H9 (cell line): ENCODE measurements at regions not wholly inside any gene's neighbourhood (a gene's known extent, or its start where the extent isn't known, plus 50 kb on each side); places are given as distances from the start of the nearest gene placed in this dataset.

Experiments used
- DNase-seq: peaks from one replicate; pipeline ENCODE4 v3.0.0-alpha.2; 2017
- H2AFZ ChIP-seq: one replicate; pipeline ENCODE4 v1.6.1; 2013; ENCODE audit warnings: mild to moderate bottlenecking, low read length, control low read depth, moderate library complexity
- H2AK5ac ChIP-seq: 2 replicates; pipeline ENCODE4 v1.6.1; 2013; ENCODE audit warnings: low read length, control low read depth, mixed read lengths; ENCODE audit not compliant: insufficient read length
- H2BK120ac ChIP-seq: one replicate; pipeline ENCODE4 v1.6.1; 2013; ENCODE audit warnings: low read depth, mild to moderate bottlenecking, low read length, control low read depth, inconsistent platforms; ENCODE audit not compliant: poor library complexity, severe bottlenecking
- H2BK12ac ChIP-seq: 2 replicates; pipeline ENCODE4 v1.6.1; 2013; ENCODE audit warnings: low read length, control low read depth, mixed read lengths, low read depth; ENCODE audit not compliant: insufficient read length
- H2BK15ac ChIP-seq: 2 replicates; pipeline ENCODE4 v1.6.1; 2013; ENCODE audit warnings: low read depth, low read length, control low read depth
- H2BK20ac ChIP-seq: one replicate; pipeline ENCODE4 v1.6.1; 2013; ENCODE audit warnings: low read depth, mild to moderate bottlenecking, low read length, control low read depth, inconsistent platforms; ENCODE audit not compliant: poor library complexity, severe bottlenecking
- H2BK5ac ChIP-seq: 2 replicates; pipeline ENCODE4 v1.6.1; 2013; ENCODE audit warnings: low read length, control low read depth, mixed read lengths; ENCODE audit not compliant: insufficient read length
- H3K14ac ChIP-seq: 2 replicates; pipeline ENCODE4 v1.6.1; 2013; ENCODE audit warnings: low read length, control low read depth; ENCODE audit not compliant: insufficient read depth
- H3K18ac ChIP-seq: 2 replicates; pipeline ENCODE4 v1.6.1; 2013; ENCODE audit warnings: low read depth, mild to moderate bottlenecking, mixed read lengths, low read length, control low read depth; ENCODE audit not compliant: insufficient read length
- H3K23ac ChIP-seq: 2 replicates; pipeline ENCODE4 v1.6.1; 2013; ENCODE audit warnings: low read length, control low read depth, mixed read lengths, low read depth; ENCODE audit not compliant: insufficient read length
- H3K23me2 ChIP-seq: 2 replicates; pipeline ENCODE4 v1.6.1; 2013; ENCODE audit warnings: low read depth, mild to moderate bottlenecking, mixed read lengths, low read length, control low read depth; ENCODE audit not compliant: insufficient read length, poor library complexity, severe bottlenecking
- H3K27ac ChIP-seq: 2 replicates; pipeline ENCODE4 v1.5.1; 2013; ENCODE audit warnings: low read length, control low read depth, mixed read lengths, low read depth; ENCODE audit not compliant: insufficient read length
- H3K27me3 ChIP-seq: 2 replicates; pipeline ENCODE4 v1.6.1; 2013; ENCODE audit warnings: low read length, control low read depth, inconsistent platforms; ENCODE audit not compliant: insufficient read depth
- H3K4ac ChIP-seq: 2 replicates; pipeline ENCODE4 v1.6.1; 2013; ENCODE audit warnings: low read depth, mild to moderate bottlenecking, control low read depth, inconsistent platforms, low read length, moderate library complexity
- H3K4me1 ChIP-seq: 2 replicates; pipeline ENCODE4 v1.6.1; 2013; ENCODE audit warnings: low read length, control low read depth, inconsistent platforms; ENCODE audit not compliant: insufficient read depth
- H3K4me2 ChIP-seq: 2 replicates; pipeline ENCODE4 v1.6.1; 2013; ENCODE audit warnings: low read length, control low read depth, mixed read lengths; ENCODE audit not compliant: insufficient read length, insufficient read depth
- H3K56ac ChIP-seq: 2 replicates; pipeline ENCODE4 v1.6.1; 2013; ENCODE audit warnings: low read depth, mild to moderate bottlenecking, mixed read lengths, low read length, control low read depth; ENCODE audit not compliant: insufficient read length
- H3K79me1 ChIP-seq: 2 replicates; pipeline ENCODE4 v1.6.1; 2013; ENCODE audit warnings: low read depth, mild to moderate bottlenecking, moderate library complexity, low read length, control low read depth, inconsistent platforms; ENCODE audit not compliant: insufficient read depth, poor library complexity, severe bottlenecking
- H3K79me2 ChIP-seq: 2 replicates; pipeline ENCODE4 v1.6.1; 2013; ENCODE audit warnings: low read length, control low read depth, inconsistent platforms; ENCODE audit not compliant: insufficient read depth
- H3K9ac ChIP-seq: 2 replicates; pipeline ENCODE4 v1.6.1; 2013; ENCODE audit warnings: low read length, control low read depth, mixed read lengths; ENCODE audit not compliant: insufficient read length; ENCODE audit errors: extremely low read depth
- H3K9me3 ChIP-seq: one replicate; pipeline ENCODE4 v1.6.1; 2013; ENCODE audit warnings: low read depth, low read length, inconsistent platforms; ENCODE audit not compliant: control insufficient read depth
- H3T11ph ChIP-seq: one replicate; pipeline ENCODE4 v1.6.1; 2013; ENCODE audit warnings: mild to moderate bottlenecking, low read length, control low read depth, inconsistent platforms
- H4K20me1 ChIP-seq: one replicate; pipeline ENCODE4 v1.6.1; 2013; ENCODE audit not compliant: control insufficient read depth, insufficient read length, insufficient read depth
- H4K5ac ChIP-seq: 2 replicates; pipeline ENCODE4 v1.6.1; 2013; ENCODE audit warnings: low read depth, mild to moderate bottlenecking, mixed read lengths, low read length, control low read depth; ENCODE audit not compliant: insufficient read length
- H4K8ac ChIP-seq: replicated peaks from 2 replicates; pipeline ENCODE4 v1.6.1; 2013; ENCODE audit warnings: low read length, control low read depth, mixed read lengths, low read depth; ENCODE audit not compliant: insufficient read length
- H4K91ac ChIP-seq: 2 replicates; pipeline ENCODE4 v1.6.1; 2013; ENCODE audit warnings: low read depth, mild to moderate bottlenecking, moderate library complexity, mixed read lengths, low read length, control low read depth; ENCODE audit not compliant: insufficient read length
- H3K27ac Mint-ChIP-seq, 3 experiments: 2 replicates in 2 of 3; 3 replicates in 1 of 3; pipeline ENCODE4 v1.8.0; 2020 to 2021; ENCODE audit warnings: mixed read lengths in 3 of 3, mild to moderate bottlenecking in 1 of 3, moderate library complexity in 1 of 3
- H3K27me3 Mint-ChIP-seq: 2 replicates; pipeline ENCODE4 v1.8.0; 2021; ENCODE audit warnings: low read depth, mild to moderate bottlenecking, moderate library complexity, mixed read lengths
- H3K36me3 Mint-ChIP-seq, 3 experiments: 2 replicates in 2 of 3; 3 replicates in 1 of 3; pipeline ENCODE4 v1.8.0; 2020 to 2021; ENCODE audit warnings: low read depth in 3 of 3, mixed read lengths in 3 of 3; ENCODE audit not compliant: insufficient read depth in 1 of 3
- H3K4me1 Mint-ChIP-seq, 2 experiments: 2 replicates each; pipeline ENCODE4 v1.8.0; 2020; ENCODE audit warnings: mixed read lengths in 2 of 2
- H3K4me3 Mint-ChIP-seq, 2 experiments: 2 replicates in 1 of 2; 3 replicates in 1 of 2; pipeline ENCODE4 v1.8.0; 2020 to 2021; ENCODE audit warnings: mild to moderate bottlenecking in 2 of 2, mixed read lengths in 2 of 2, moderate library complexity in 1 of 2
- H3K9me3 Mint-ChIP-seq, 2 experiments: 2 replicates in 1 of 2; 3 replicates in 1 of 2; pipeline ENCODE4 v1.8.0; 2020; ENCODE audit warnings: mild to moderate bottlenecking in 2 of 2, mixed read lengths in 2 of 2, moderate library complexity in 1 of 2
- TF ChIP-seq, protein P1 (sequence below): fragments of 200-600 bp; sonication (generic); conservative IDR thresholded peaks from 3 replicates; pipeline ENCODE4 v1.8.0; 2021; ENCODE audit warnings: antibody characterized with exemption, mild to moderate bottlenecking

DNA sequence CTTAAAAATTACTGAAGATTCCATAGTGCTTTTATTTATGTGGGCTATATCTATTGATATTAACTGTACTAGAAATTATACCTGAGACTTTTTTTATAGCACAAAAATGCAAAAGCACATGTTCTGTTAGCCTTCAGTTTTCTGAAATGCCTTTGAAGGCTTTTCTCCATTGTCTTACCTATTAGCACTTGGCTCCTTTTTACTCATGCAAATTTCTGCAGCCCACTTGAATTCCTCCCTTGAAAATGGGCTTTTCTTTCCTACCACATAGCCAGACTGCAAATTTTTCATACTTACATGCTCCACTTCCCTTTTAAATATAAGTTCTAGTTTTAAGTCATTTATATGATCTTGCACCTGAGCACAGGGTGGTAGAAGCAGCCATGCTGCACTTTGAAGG is 453.0 kb upstream of the TRIB2 start:
- no peak for DNase-seq
- no peak overlapping the region for H3K27ac ChIP-seq
- no peak overlapping the region for H3K4me2 ChIP-seq

More for the DNA sequence above, 453.0 kb upstream of the TRIB2 start:
- no peak overlapping the region for H2AFZ ChIP-seq
- no peak overlapping the region for H2BK5ac ChIP-seq
- H3K27ac Mint-ChIP-seq, result peak overlapping the region; percentile 6 to 54 (median 42); a peak in 2 of 7 replicates
- H4K20me1 ChIP-seq, result no peaks in the 10 kb centered on the region
- H3K4ac ChIP-seq, result no peak overlapping the region
- no peak overlapping the region for H2BK12ac ChIP-seq
- H3K79me2 ChIP-seq, result no peaks in the 10 kb centered on the region
- H3K4me1 Mint-ChIP-seq, result peaks cover 30 to 38% of the 10 kb centered on the region in 2 experiments
- no peaks in the 10 kb centered on the region for H3K79me1 ChIP-seq
- peaks cover 6% of the 10 kb centered on the region; the same call in 1 of the 2 replicates for H3K4me1 ChIP-seq
- no peak overlapping the region for H2BK20ac ChIP-seq
- no peak overlapping the region for H4K8ac ChIP-seq
- no peak overlapping the region for H4K91ac ChIP-seq
- TF ChIP-seq, protein P1, sequence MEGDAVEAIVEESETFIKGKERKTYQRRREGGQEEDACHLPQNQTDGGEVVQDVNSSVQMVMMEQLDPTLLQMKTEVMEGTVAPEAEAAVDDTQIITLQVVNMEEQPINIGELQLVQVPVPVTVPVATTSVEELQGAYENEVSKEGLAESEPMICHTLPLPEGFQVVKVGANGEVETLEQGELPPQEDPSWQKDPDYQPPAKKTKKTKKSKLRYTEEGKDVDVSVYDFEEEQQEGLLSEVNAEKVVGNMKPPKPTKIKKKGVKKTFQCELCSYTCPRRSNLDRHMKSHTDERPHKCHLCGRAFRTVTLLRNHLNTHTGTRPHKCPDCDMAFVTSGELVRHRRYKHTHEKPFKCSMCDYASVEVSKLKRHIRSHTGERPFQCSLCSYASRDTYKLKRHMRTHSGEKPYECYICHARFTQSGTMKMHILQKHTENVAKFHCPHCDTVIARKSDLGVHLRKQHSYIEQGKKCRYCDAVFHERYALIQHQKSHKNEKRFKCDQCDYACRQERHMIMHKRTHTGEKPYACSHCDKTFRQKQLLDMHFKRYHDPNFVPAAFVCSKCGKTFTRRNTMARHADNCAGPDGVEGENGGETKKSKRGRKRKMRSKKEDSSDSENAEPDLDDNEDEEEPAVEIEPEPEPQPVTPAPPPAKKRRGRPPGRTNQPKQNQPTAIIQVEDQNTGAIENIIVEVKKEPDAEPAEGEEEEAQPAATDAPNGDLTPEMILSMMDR, result no peak
- no peak overlapping the region for H4K5ac ChIP-seq
- H3K23ac ChIP-seq, result no peak overlapping the region
- peaks cover 2% of the 10 kb centered on the region; the same call in 1 of the 2 replicates for H3K27me3 ChIP-seq
- H3K36me3 Mint-ChIP-seq, result peaks cover 0 to 8% (median 2%) of the 10 kb centered on the region in 3 experiments; a peak in 3 of 7 replicates
- H3K9me3 ChIP-seq, result no peaks in the 10 kb centered on the region
- no peak overlapping the region for H3K56ac ChIP-seq
- H3K18ac ChIP-seq, result no peak overlapping the region
- no peak overlapping the region for H2BK120ac ChIP-seq
- H3K9ac ChIP-seq, result no peak overlapping the region
- peaks cover 2 to 6% of the 10 kb centered on the region in 2 experiments; a peak in 2 of 5 replicates for H3K9me3 Mint-ChIP-seq
- no peak overlapping the region for H2BK15ac ChIP-seq
- H3K27me3 Mint-ChIP-seq, result no peaks in the 10 kb centered on the region
- H3K23me2 ChIP-seq, result no peaks in the 10 kb centered on the region
- no peak overlapping the region; a peak in 1 of 5 replicates for H3K4me3 Mint-ChIP-seq
- no peak overlapping the region for H2AK5ac ChIP-seq
- no peak overlapping the region for H3K14ac ChIP-seq
- H3T11ph ChIP-seq, result no peak overlapping the region
